Ectodermal cell (in vitro differentiated cells): ENCODE measurements at regions not wholly inside any gene's neighbourhood (a gene's known extent, or its start where the extent isn't known, plus 50 kb on each side); places are given as distances from the start of the nearest gene placed in this dataset.

Experiments used
- H3K27ac ChIP-seq: 2 replicates; pipeline ENCODE4 v1.7.0; 2013; ENCODE audit warnings: mild to moderate bottlenecking, low read depth, low read length; ENCODE audit not compliant: insufficient read depth, poor library complexity, severe bottlenecking
- H3K27me3 ChIP-seq: 2 replicates; pipeline ENCODE4 v1.7.0; 2013; ENCODE audit warnings: mild to moderate bottlenecking, low read length; ENCODE audit not compliant: insufficient read depth, control insufficient read depth, poor library complexity, severe bottlenecking
- H3K36me3 ChIP-seq: one replicate; pipeline ENCODE4 v1.7.0; 2013; ENCODE audit warnings: low read length; ENCODE audit not compliant: control insufficient read depth, insufficient read depth
- H3K4me1 ChIP-seq: one replicate; pipeline ENCODE4 v1.7.0; 2013; ENCODE audit warnings: low read length; ENCODE audit not compliant: control insufficient read depth, insufficient read depth
- H3K4me3 ChIP-seq: 2 replicates; pipeline ENCODE4 v1.7.0; 2013; ENCODE audit warnings: low read depth, low read length, control low read depth; ENCODE audit not compliant: insufficient read depth
- H3K9me3 ChIP-seq: 2 replicates; pipeline ENCODE4 v1.7.0; 2013; ENCODE audit warnings: mild to moderate bottlenecking, low read length, moderate library complexity; ENCODE audit not compliant: control insufficient read depth
- WGBS, 2 experiments: methylation state at CpG; one replicate each; pipeline ENCODE4 v1.1.7; 2013; ENCODE audit warnings: missing lambda C conversion rate in 2 of 2; 5-methylcytosine and 5-hydroxymethylcytosine counted together

- H3K27ac ChIP-seq = no peak overlapping the region
- H3K4me1 ChIP-seq = no peaks in the 10 kb centered on the region
- WGBS, 2 experiments = 95 to 97% methylated on average over 29 of the region's 29 CpGs
Observed at GRCh38 chr22:49352361-49353169, 475.1 kb downstream of the BRD1 start.

GRCh38 chr22:49351761-49352227, 475.9 kb downstream of the BRD1 start:
- no peaks in the 10 kb centered on the region for H3K9me3 ChIP-seq
- no peaks in the 10 kb centered on the region for H3K36me3 ChIP-seq
- H3K27ac ChIP-seq = no peak overlapping the region
- H3K27me3 ChIP-seq = no peaks in the 10 kb centered on the region
- no peak overlapping the region for H3K4me3 ChIP-seq
- H3K4me1 ChIP-seq = no peaks in the 10 kb centered on the region
- WGBS, 2 experiments = 90 to 91% methylated on average over 22 of the region's 22 CpGs

More at GRCh38 chr22:49352361-49353169, 475.1 kb downstream of the BRD1 start:
- Histone ChIP-seq H3K9me3 (no peaks in the 10 kb centered on the region), H3K36me3 (no peaks in the 10 kb centered on the region), H3K4me3 (no peak overlapping the region), H3K27me3 (no peaks in the 10 kb centered on the region)

GRCh38 chr22:49350441-49351121, 477.1 kb downstream of the BRD1 start:
- Histone ChIP-seq H3K4me3 (no peak overlapping the region), H3K27ac (no peak overlapping the region), H3K36me3 (no peaks in the 10 kb centered on the region), H3K9me3 (no peaks in the 10 kb centered on the region), H3K4me1 (no peaks in the 10 kb centered on the region), H3K27me3 (no peaks in the 10 kb centered on the region)
- 92 to 94% methylated on average over 18 of the region's 18 CpGs for WGBS, 2 experiments

GRCh38 chr22:49349841-49350381, 477.8 kb downstream of the BRD1 start:
- Histone ChIP-seq H3K36me3 (no peaks in the 10 kb centered on the region), H3K9me3 (no peaks in the 10 kb centered on the region), H3K4me1 (no peaks in the 10 kb centered on the region), H3K4me3 (no peak overlapping the region), H3K27ac (no peak overlapping the region), H3K27me3 (no peaks in the 10 kb centered on the region)
- 92% methylated on average over 14 of the region's 14 CpGs for WGBS, 2 experiments

DNA sequence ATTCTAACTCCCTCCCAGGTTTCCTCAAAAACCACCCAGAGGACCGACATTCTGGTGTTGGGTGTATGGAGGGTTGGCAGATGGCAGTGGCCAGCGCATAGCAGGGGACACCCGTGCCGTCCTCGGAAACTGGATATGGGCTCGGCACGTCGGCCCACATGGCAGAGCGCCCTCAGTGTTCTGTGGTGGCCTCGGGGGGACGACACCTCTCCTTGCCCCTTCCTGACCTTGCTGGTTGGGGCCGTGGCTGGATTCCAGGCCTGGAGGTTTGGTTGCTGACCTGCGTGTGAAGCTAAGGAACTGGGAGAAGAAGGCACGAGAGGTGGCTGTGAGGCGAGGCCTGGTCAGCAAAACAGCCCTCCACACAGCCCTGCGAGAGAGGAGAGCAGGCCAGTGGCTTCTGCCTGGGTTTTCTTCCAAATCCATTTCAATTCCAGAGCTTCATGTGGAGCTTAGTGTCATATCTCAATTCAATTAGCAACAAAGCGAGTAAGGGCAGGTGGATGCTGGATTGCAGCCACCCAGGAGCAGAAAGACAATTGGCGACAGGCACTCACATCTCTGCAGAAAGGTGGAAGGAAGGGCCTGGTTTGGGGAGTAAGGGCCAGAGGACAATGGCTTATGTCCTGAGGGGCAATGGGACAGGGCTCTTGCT, 478.4 kb downstream of the BRD1 start:
- Histone ChIP-seq H3K4me1 (peaks cover 5% of the 10 kb centered on the region), H3K36me3 (no peaks in the 10 kb centered on the region), H3K27me3 (no peaks in the 10 kb centered on the region), H3K27ac (no peak overlapping the region), H3K4me3 (no peak overlapping the region), H3K9me3 (no peaks in the 10 kb centered on the region)
- 87 to 89% methylated on average over 18 of the region's 18 CpGs for WGBS, 2 experiments

- H3K9me3 ChIP-seq = no peaks in the 10 kb centered on the region
- H3K4me3 ChIP-seq = no peak overlapping the region
- no peaks in the 10 kb centered on the region for H3K27me3 ChIP-seq
- H3K4me1 ChIP-seq = peaks cover 10% of the 10 kb centered on the region
- 89 to 90% methylated on average over 12 of the region's 12 CpGs for WGBS, 2 experiments
- H3K36me3 ChIP-seq = no peaks in the 10 kb centered on the region
- no peak overlapping the region for H3K27ac ChIP-seq
Observed at GRCh38 chr22:49348631-49349030, 479.0 kb downstream of the BRD1 start.

GRCh38 chr22:49347376-49347775, 480.3 kb downstream of the BRD1 start:
- no peak overlapping the region for H3K4me3 ChIP-seq
- H3K27me3 ChIP-seq = no peaks in the 10 kb centered on the region
- no peaks in the 10 kb centered on the region for H3K36me3 ChIP-seq
- H3K27ac ChIP-seq = no peak overlapping the region
- H3K9me3 ChIP-seq = no peaks in the 10 kb centered on the region
- H3K4me1 ChIP-seq = peaks cover 10% of the 10 kb centered on the region
- 83 to 84% methylated on average over 9 of the region's 9 CpGs for WGBS, 2 experiments

- Histone ChIP-seq H3K27me3 (no peaks in the 10 kb centered on the region), H3K9me3 (no peaks in the 10 kb centered on the region), H3K4me1 (peaks cover 10% of the 10 kb centered on the region), H3K27ac (no peak overlapping the region), H3K4me3 (no peak overlapping the region), H3K36me3 (no peaks in the 10 kb centered on the region)
- WGBS, 2 experiments = 92 to 93% methylated on average over 17 of the region's 17 CpGs
Observed at GRCh38 chr22:49345896-49346295, 481.8 kb downstream of the BRD1 start.

DNA sequence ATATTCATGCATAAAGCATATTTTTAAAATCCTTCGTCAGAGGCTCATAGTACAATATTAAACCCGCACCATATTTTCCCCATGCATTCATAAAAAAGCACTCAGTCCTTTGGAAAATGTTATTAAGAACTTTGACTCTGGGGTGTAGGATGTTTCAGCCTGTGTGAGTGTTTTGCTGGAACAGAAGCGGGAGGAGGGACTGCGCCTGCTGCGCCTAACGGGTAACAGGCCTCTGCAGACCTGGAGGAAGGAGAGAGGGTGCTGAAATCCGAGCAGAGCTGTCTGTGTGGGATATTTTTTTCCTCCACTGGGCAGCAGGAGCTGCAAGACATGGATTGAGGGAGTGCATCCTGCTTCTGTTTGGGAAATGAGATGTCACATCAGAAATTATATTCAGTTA, 483.0 kb downstream of the BRD1 start:
- 76 to 79% methylated on average over 5 to 7 of the region's 7 CpGs for WGBS, 2 experiments
- no peak overlapping the region for H3K27ac ChIP-seq

GRCh38 chr22:49344161-49344560, 483.5 kb downstream of the BRD1 start:
- WGBS, 2 experiments = 65 to 77% methylated on average over 4 to 6 of the region's 6 CpGs

More for the DNA sequence above, 483.0 kb downstream of the BRD1 start:
- no peaks in the 10 kb centered on the region for H3K36me3 ChIP-seq
- H3K4me3 ChIP-seq = no peak overlapping the region
- H3K27me3 ChIP-seq = no peaks in the 10 kb centered on the region
- no peaks in the 10 kb centered on the region for H3K9me3 ChIP-seq
- peaks cover 10% of the 10 kb centered on the region for H3K4me1 ChIP-seq

More at GRCh38 chr22:49344161-49344560, 483.5 kb downstream of the BRD1 start:
- no peak overlapping the region for H3K4me3 ChIP-seq
- H3K4me1 ChIP-seq = peaks cover 10% of the 10 kb centered on the region
- no peaks in the 10 kb centered on the region for H3K9me3 ChIP-seq
- H3K27me3 ChIP-seq = no peaks in the 10 kb centered on the region
- H3K27ac ChIP-seq = no peak overlapping the region
- no peaks in the 10 kb centered on the region for H3K36me3 ChIP-seq
